Liver (tissue), 7 donors: ENCODE measurements at regions not wholly inside any gene's neighbourhood (a gene's known extent, or its start where the extent isn't known, plus 50 kb on each side); places are given as distances from the start of the nearest gene placed in this dataset.
A peak's percentile ranks its signal among the peaks of the same experiment; 100 is the strongest.

Experiments used
- DNase-seq: peaks from one replicate; pipeline ENCODE4 v3.0.0-alpha.2; 2017; ENCODE audit warnings: low spot score
- H3K27ac ChIP-seq, 2 donors: one replicate each; pipeline ENCODE4 v1.7.0; 2013; ENCODE audit warnings: inconsistent platforms in 2 of 2, low read length in 2 of 2, control low read depth in 1 of 2, low read depth in 1 of 2, mild to moderate bottlenecking in 1 of 2
- H3K27me3 ChIP-seq, 4 donors: one replicate each; pipeline versions ENCODE4 v1.6.1 to v1.7.0; 2013; ENCODE audit warnings: low read length in 3 of 4, inconsistent platforms in 1 of 4, mild to moderate bottlenecking in 1 of 4, moderate library complexity in 1 of 4; ENCODE audit not compliant: control insufficient read depth in 4 of 4, insufficient read depth in 4 of 4
- H3K36me3 ChIP-seq, 4 donors: one replicate each; pipeline versions ENCODE4 v1.6.1 to v1.7.0; 2013; ENCODE audit warnings: low read length in 3 of 4, mild to moderate bottlenecking in 3 of 4, low read depth in 1 of 4, moderate library complexity in 1 of 4; ENCODE audit not compliant: control insufficient read depth in 4 of 4, insufficient read depth in 3 of 4
- H3K4me1 ChIP-seq, 4 donors: one replicate each; pipeline versions ENCODE4 v1.6.1 to v1.7.0; 2013; ENCODE audit warnings: low read length in 3 of 4, mild to moderate bottlenecking in 3 of 4, moderate library complexity in 1 of 4; ENCODE audit not compliant: control insufficient read depth in 4 of 4, insufficient read depth in 4 of 4
- H3K4me3 ChIP-seq, 3 donors: one replicate each; pipeline versions ENCODE4 v1.6.1 to v1.7.0; 2013; ENCODE audit warnings: low read length in 3 of 3, control low read depth in 1 of 3, low read depth in 1 of 3, mild to moderate bottlenecking in 1 of 3
- H3K9ac ChIP-seq, 2 donors: one replicate each; pipeline ENCODE4 v1.7.0; 2013; ENCODE audit warnings: low read length in 2 of 2, mild to moderate bottlenecking in 2 of 2, moderate library complexity in 2 of 2, control low read depth in 1 of 2, low read depth in 1 of 2
- H3K9me3 ChIP-seq, 4 donors: one replicate each; pipeline versions ENCODE4 v1.6.1 to v1.7.0; 2013; ENCODE audit warnings: low read length in 3 of 4; ENCODE audit not compliant: control insufficient read depth in 4 of 4
- EGR1 ChIP-seq, 2 donors: IDR thresholded peaks; 2 replicates each; pipeline ENCODE4 v1.6.1; 2016 to 2018; ENCODE audit warnings: antibody characterized with exemption in 2 of 2, low read depth in 2 of 2
- HNF4A ChIP-seq, 2 donors: conservative IDR thresholded peaks; 2 replicates each; pipeline ENCODE4 v1.6.1; 2016; ENCODE audit warnings: antibody characterized with exemption in 2 of 2, mild to moderate bottlenecking in 2 of 2
- RXRA ChIP-seq, 2 donors: IDR thresholded peaks; 2 replicates each; pipeline ENCODE4 v1.6.1; 2017 to 2018; ENCODE audit warnings: antibody characterized with exemption in 2 of 2, mild to moderate bottlenecking in 1 of 2
- SP1 ChIP-seq: IDR thresholded peaks from 2 replicates; pipeline ENCODE4 v1.6.1; 2018; ENCODE audit warnings: antibody characterized with exemption, mild to moderate bottlenecking
- WGBS: extraction: QIAGEN DNeasy Blood & Tissue Kit; methylation state at CpG from one replicate; pipeline ENCODE4 v1.1.7; 2013; 5-methylcytosine and 5-hydroxymethylcytosine counted together
- TF ChIP-seq, protein P1 (sequence below): IDR thresholded peaks from 2 replicates; pipeline ENCODE4 v1.6.1; 2016; ENCODE audit warnings: antibody characterized with exemption
- TF ChIP-seq, protein P2 (sequence below): IDR thresholded peaks from 2 replicates; pipeline ENCODE4 v1.6.1; 2016; ENCODE audit warnings: antibody characterized with exemption, mild to moderate bottlenecking
- TF ChIP-seq, protein P3 (sequence below): IDR thresholded peaks from 2 replicates; pipeline ENCODE4 v1.6.1; 2016; ENCODE audit warnings: antibody characterized with exemption
- TF ChIP-seq, protein P4 (sequence below): IDR thresholded peaks from 2 replicates; pipeline ENCODE4 v1.6.1; 2016; ENCODE audit warnings: antibody characterized with exemption
- donor health status: healthy.
- donor health status: healthy.
- donor health status: healthy.
- donor health status: healthy.

DNA sequence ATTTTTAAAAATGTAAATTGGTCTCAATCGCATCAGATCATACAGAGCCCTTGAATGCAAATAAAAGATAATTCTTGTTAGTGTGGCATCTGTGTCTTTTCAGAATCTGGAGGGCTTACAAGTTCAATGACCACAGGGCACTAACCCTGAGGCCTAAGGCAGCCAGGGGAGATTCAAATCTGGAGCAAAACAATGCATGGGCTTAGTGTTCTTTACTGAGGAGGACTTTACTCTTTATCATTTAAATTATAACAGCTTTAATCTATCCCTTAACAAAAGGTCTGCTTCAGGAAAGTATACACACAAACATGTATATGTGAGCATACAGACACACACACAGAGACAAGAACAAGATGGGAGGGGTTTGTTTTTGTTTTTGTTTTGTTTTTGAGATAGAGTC lies 51.0 kb upstream of the NSUN7 start:
- WGBS: 32% methylated on average over 1 of the region's 1 CpG
- Histone ChIP-seq H3K27ac (no peak overlapping the region), H3K4me1 (no peaks in the 10 kb centered on the region), H3K4me3 (no peak overlapping the region), H3K36me3 (no peaks in the 10 kb centered on the region), H3K27me3 (no peaks in the 10 kb centered on the region), H3K9ac (no peak overlapping the region), H3K9me3 (no peaks in the 10 kb centered on the region)
- no peak for DNase-seq
- TF ChIP-seq RXRA (IDR thresholded peaks at IDR 0.05) (peak; percentile 70 to 73), EGR1 (IDR thresholded peaks at IDR 0.05; ENCODE audit: low read depth in 2 of 2) (no peak), HNF4A (conservative IDR thresholded peaks at IDR 0.05) (no peak), SP1 (no peak)
- TF ChIP-seq, protein P1, sequence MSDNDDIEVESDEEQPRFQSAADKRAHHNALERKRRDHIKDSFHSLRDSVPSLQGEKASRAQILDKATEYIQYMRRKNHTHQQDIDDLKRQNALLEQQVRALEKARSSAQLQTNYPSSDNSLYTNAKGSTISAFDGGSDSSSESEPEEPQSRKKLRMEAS: no peak
- TF ChIP-seq, protein P2, sequence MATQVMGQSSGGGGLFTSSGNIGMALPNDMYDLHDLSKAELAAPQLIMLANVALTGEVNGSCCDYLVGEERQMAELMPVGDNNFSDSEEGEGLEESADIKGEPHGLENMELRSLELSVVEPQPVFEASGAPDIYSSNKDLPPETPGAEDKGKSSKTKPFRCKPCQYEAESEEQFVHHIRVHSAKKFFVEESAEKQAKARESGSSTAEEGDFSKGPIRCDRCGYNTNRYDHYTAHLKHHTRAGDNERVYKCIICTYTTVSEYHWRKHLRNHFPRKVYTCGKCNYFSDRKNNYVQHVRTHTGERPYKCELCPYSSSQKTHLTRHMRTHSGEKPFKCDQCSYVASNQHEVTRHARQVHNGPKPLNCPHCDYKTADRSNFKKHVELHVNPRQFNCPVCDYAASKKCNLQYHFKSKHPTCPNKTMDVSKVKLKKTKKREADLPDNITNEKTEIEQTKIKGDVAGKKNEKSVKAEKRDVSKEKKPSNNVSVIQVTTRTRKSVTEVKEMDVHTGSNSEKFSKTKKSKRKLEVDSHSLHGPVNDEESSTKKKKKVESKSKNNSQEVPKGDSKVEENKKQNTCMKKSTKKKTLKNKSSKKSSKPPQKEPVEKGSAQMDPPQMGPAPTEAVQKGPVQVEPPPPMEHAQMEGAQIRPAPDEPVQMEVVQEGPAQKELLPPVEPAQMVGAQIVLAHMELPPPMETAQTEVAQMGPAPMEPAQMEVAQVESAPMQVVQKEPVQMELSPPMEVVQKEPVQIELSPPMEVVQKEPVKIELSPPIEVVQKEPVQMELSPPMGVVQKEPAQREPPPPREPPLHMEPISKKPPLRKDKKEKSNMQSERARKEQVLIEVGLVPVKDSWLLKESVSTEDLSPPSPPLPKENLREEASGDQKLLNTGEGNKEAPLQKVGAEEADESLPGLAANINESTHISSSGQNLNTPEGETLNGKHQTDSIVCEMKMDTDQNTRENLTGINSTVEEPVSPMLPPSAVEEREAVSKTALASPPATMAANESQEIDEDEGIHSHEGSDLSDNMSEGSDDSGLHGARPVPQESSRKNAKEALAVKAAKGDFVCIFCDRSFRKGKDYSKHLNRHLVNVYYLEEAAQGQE: no peak
- TF ChIP-seq, protein P3, sequence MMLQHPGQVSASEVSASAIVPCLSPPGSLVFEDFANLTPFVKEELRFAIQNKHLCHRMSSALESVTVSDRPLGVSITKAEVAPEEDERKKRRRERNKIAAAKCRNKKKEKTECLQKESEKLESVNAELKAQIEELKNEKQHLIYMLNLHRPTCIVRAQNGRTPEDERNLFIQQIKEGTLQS: no peak

DNA sequence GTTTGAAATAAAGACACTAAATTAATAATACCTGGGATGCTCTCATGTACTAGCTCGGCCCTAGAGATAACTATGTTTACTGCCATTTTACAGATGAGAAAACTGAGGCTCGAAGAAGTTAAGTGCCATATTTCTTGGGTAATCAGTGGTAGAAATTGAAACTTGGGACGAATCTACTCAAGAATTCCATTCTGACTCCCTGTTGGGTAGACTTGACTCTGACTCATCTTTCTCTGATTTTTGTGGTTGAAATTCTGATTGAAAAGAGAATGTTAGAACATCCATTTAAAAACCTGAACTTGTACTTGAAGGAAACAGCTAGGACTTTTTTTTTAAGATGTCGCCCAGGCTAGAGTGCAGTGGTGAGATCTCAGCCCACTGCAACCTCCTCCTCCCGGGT lies 50.1 kb upstream of the NSUN7 start:
- no peak overlapping the region for H3K27ac ChIP-seq
- H3K27me3 ChIP-seq: no peaks in the 10 kb centered on the region
- TF ChIP-seq, protein P4, sequence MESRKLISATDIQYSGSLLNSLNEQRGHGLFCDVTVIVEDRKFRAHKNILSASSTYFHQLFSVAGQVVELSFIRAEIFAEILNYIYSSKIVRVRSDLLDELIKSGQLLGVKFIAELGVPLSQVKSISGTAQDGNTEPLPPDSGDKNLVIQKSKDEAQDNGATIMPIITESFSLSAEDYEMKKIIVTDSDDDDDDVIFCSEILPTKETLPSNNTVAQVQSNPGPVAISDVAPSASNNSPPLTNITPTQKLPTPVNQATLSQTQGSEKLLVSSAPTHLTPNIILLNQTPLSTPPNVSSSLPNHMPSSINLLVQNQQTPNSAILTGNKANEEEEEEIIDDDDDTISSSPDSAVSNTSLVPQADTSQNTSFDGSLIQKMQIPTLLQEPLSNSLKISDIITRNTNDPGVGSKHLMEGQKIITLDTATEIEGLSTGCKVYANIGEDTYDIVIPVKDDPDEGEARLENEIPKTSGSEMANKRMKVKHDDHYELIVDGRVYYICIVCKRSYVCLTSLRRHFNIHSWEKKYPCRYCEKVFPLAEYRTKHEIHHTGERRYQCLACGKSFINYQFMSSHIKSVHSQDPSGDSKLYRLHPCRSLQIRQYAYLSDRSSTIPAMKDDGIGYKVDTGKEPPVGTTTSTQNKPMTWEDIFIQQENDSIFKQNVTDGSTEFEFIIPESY: no peak
- TF ChIP-seq, protein P1: no peak
- TF ChIP-seq SP1: no peak
- no peak overlapping the region for H3K9ac ChIP-seq
- H3K4me1 ChIP-seq: no peaks in the 10 kb centered on the region
- H3K4me3 ChIP-seq: no peak overlapping the region
- H3K9me3 ChIP-seq: no peaks in the 10 kb centered on the region
- 91% methylated on average over 5 of the region's 5 CpGs for WGBS
- no peaks in the 10 kb centered on the region for H3K36me3 ChIP-seq
- DNase-seq: no peak
